PC-3 (cell line): ENCODE measurements at regions not wholly inside any gene's neighbourhood (a gene's known extent, or its start where the extent isn't known, plus 50 kb on each side); places are given as distances from the start of the nearest gene placed in this dataset.

Source experiments
- ATAC-seq: fragments of 200-7000 bp; cut with Tn5 transposase; 2 replicates; pipeline ENCODE4 v1.9.1; 2020; ENCODE audit warnings: mild to moderate bottlenecking, moderate library complexity
- BruUV-seq: library from RNA; stranded (reverse); fragments of 400-500 nt; replicated peaks from 2 replicates; lab custom pipeline; 2021; lab: Mats Ljungman, UMichigan
- CTCF ChIA-PET: fragments of 300-600 bp; sonication (Branson Sonifier 250); formaldehyde crosslinking; loops from one replicate; lab custom pipeline; 2022; ENCODE audit warnings: antibody characterized with exemption; lab: Charles Lee
- POLR2A ChIA-PET: fragments of 300-600 bp; sonication (Branson Sonifier 250); formaldehyde crosslinking; loops from one replicate; lab custom pipeline; 2022; ENCODE audit warnings: antibody characterized with exemption; ENCODE audit not compliant: unreplicated experiment; lab: Charles Lee
- DNase-seq: peaks from one replicate; pipeline ENCODE4 v3.0.0-alpha.2; 2015
- H2AFZ ChIP-seq: fragments of 300-600 bp; sonication (generic); 2 replicates; pipeline ENCODE4 v1.6.0; 2016; ENCODE audit warnings: antibody characterized with exemption, low read length
- H3F3A ChIP-seq: fragments of 300-600 bp; sonication (generic); one replicate; pipeline ENCODE4 v1.6.0; 2017; ENCODE audit warnings: antibody characterized with exemption, low read length, control low read depth, mild to moderate bottlenecking; ENCODE audit not compliant: unreplicated experiment
- H3K27ac ChIP-seq: fragments of 300-600 bp; sonication (generic); 2 replicates; pipeline ENCODE4 v1.5.1; 2016; ENCODE audit warnings: mild to moderate bottlenecking, low read length
- H3K27me3 ChIP-seq: fragments of 300-600 bp; sonication (generic); 2 replicates; pipeline ENCODE4 v1.6.1; 2016; ENCODE audit warnings: low read length, mixed read lengths
- H3K36me3 ChIP-seq: fragments of 300-600 bp; sonication (generic); 2 replicates; pipeline ENCODE4 v1.6.1; 2016; ENCODE audit warnings: low read depth, mixed run types, low read length, mixed read lengths
- H3K4me1 ChIP-seq: fragments of 300-600 bp; sonication (generic); 2 replicates; pipeline ENCODE4 v1.5.1; 2016; ENCODE audit warnings: low read length; ENCODE audit not compliant: insufficient read depth
- H3K4me2 ChIP-seq: fragments of 300-600 bp; sonication (generic); 2 replicates; pipeline ENCODE4 v1.6.0; 2016; ENCODE audit warnings: low read length
- H3K4me3 ChIP-seq: fragments of 300-600 bp; sonication (generic); 2 replicates; pipeline ENCODE4 v1.5.1; 2016; ENCODE audit warnings: mild to moderate bottlenecking, low read length, mixed read lengths
- H3K79me2 ChIP-seq: fragments of 300-600 bp; sonication (generic); 2 replicates; pipeline ENCODE4 v1.6.1; 2017; ENCODE audit warnings: low read length, mixed read lengths
- H3K9ac ChIP-seq: fragments of 300-600 bp; sonication (generic); 2 replicates; pipeline ENCODE4 v1.6.0; 2016; ENCODE audit warnings: mild to moderate bottlenecking, low read length
- H3K9me2 ChIP-seq: fragments of 300-600 bp; sonication (generic); replicated peaks from 2 replicates; pipeline ENCODE4 v1.6.1; 2016; ENCODE audit warnings: mixed run types, low read length, mixed read lengths
- H3K9me3 ChIP-seq: fragments of 300-600 bp; sonication (generic); 2 replicates; pipeline ENCODE4 v1.6.1; 2016; ENCODE audit warnings: low read length, mixed read lengths
- H4K20me1 ChIP-seq: fragments of 300-600 bp; sonication (generic); 2 replicates; pipeline ENCODE4 v1.6.1; 2016; ENCODE audit warnings: low read length, mixed read lengths
- CTCF ChIP-seq: fragments of 300-600 bp; sonication (generic); conservative IDR thresholded peaks from 2 replicates; pipeline ENCODE4 v1.5.1; 2017; ENCODE audit warnings: antibody characterized with exemption, low read depth, mild to moderate bottlenecking, low read length
- EZH2 ChIP-seq: fragments of 300-600 bp; sonication (generic); IDR thresholded peaks from one replicate; pipeline ENCODE4 v1.6.1; 2017; ENCODE audit warnings: antibody characterized with exemption, mild to moderate bottlenecking, low read length; ENCODE audit not compliant: unreplicated experiment
- EZH2phosphoT487 ChIP-seq: fragments of 300-600 bp; sonication (generic); IDR thresholded peaks from 2 replicates; pipeline ENCODE4 v1.6.1; 2018; ENCODE audit warnings: mild to moderate bottlenecking, antibody characterized with exemption, low read length, borderline replicate concordance
- intact Hi-C: fragments of 100-400 bp; cut with micrococcal nuclease; formaldehyde crosslinking; loops from 2 replicates; pipeline ENCODE4 v1.9.0; 2023

GRCh38 chr3:99458013-99458412, 180.4 kb upstream of the COL8A1 start:
- Histone ChIP-seq H3K4me3 (no peak overlapping the region), H3K79me2 (no peaks in the 10 kb centered on the region), H3K4me1 (no peaks in the 10 kb centered on the region), H4K20me1 (no peaks in the 10 kb centered on the region), H3K36me3 (no peaks in the 10 kb centered on the region), H3K4me2 (no peak overlapping the region), H3K9me3 (no peaks in the 10 kb centered on the region), H2AFZ (peak overlapping the region; percentile 26; the same call in 1 of the 2 replicates), H3F3A (no peaks in the 10 kb centered on the region), H3K27me3 (no peaks in the 10 kb centered on the region), H3K9ac (no peak overlapping the region), H3K27ac (no peak overlapping the region), H3K9me2 (no peaks in the 10 kb centered on the region)
- DNase-seq (no peak), ATAC-seq (no peak)
- ChIA-PET CTCF (no interaction called here), POLR2A (no interaction called here)
- intact Hi-C loops, result no loop called here
- TF ChIP-seq EZH2 (no peak), EZH2phosphoT487 (no peak), CTCF (no peak)
- no TSS peak for BruUV-seq

- BruUV-seq, result no TSS peak
- Histone ChIP-seq H3K27me3 (no peaks in the 10 kb centered on the region), H2AFZ (no peak overlapping the region), H3K9ac (no peak overlapping the region), H3K9me2 (no peaks in the 10 kb centered on the region), H3K4me3 (no peak overlapping the region), H3K4me1 (no peaks in the 10 kb centered on the region), H4K20me1 (no peaks in the 10 kb centered on the region), H3K79me2 (no peaks in the 10 kb centered on the region), H3F3A (no peaks in the 10 kb centered on the region), H3K27ac (no peak overlapping the region), H3K36me3 (no peaks in the 10 kb centered on the region), H3K4me2 (no peak overlapping the region), H3K9me3 (no peaks in the 10 kb centered on the region)
- intact Hi-C loops, result no loop called here
- TF ChIP-seq EZH2, result no peak
- TF ChIP-seq CTCF, result no peak
- TF ChIP-seq EZH2phosphoT487, result no peak
- CTCF ChIA-PET, result no interaction called here
- DNase-seq, result no peak
- POLR2A ChIA-PET, result no interaction called here
- no peak for ATAC-seq
Observed at GRCh38 chr3:99442599-99442998, 195.8 kb upstream of the COL8A1 start.

GRCh38 chr3:99439892-99440291, 198.5 kb upstream of the COL8A1 start:
- POLR2A ChIA-PET, result no interaction called here
- Histone ChIP-seq H3K4me2 (no peak overlapping the region), H3K27me3 (no peaks in the 10 kb centered on the region), H3K9me3 (no peaks in the 10 kb centered on the region), H2AFZ (no peak overlapping the region), H3K9me2 (no peaks in the 10 kb centered on the region), H3K27ac (no peak overlapping the region), H3K79me2 (no peaks in the 10 kb centered on the region), H3K9ac (no peak overlapping the region), H3K4me3 (no peak overlapping the region), H4K20me1 (no peaks in the 10 kb centered on the region), H3K4me1 (no peaks in the 10 kb centered on the region), H3F3A (no peaks in the 10 kb centered on the region), H3K36me3 (no peaks in the 10 kb centered on the region)
- BruUV-seq, result no TSS peak
- CTCF ChIA-PET, result interaction anchor here (0.7 kb wide), 1 partner anchor 90 kb away, joined by 3 read pairs; no protein-coding TSS in a partner anchor
- DNase-seq, result no peak
- TF ChIP-seq CTCF (no peak), EZH2 (no peak), EZH2phosphoT487 (no peak)
- ATAC-seq, result no peak
- intact Hi-C loops, result no loop called here
